Thyroid gland (tissue), 4 donors: ENCODE measurements at regions not wholly inside any gene's neighbourhood (a gene's known extent, or its start where the extent isn't known, plus 50 kb on each side); places are given as distances from the start of the nearest gene placed in this dataset.

Experiments used
- POLR2A ChIP-seq, 2 donors: fragments of 450-650 bp; IDR thresholded peaks; one replicate each; pipeline ENCODE4 v1.6.1; 2017; ENCODE audit warnings: antibody characterized with exemption in 2 of 2, mild to moderate bottlenecking in 2 of 2, moderate library complexity in 1 of 2
- TF ChIP-seq, protein P1 (sequence below), 6 experiments: fragments of 200-600 bp in 3 of 6; fragments of 450-650 bp in 3 of 6; sonication (generic) in 3 of 6; IDR thresholded peaks; one replicate each; pipeline ENCODE4 v1.5.1; 2016 to 2019; ENCODE audit warnings: antibody characterized with exemption in 6 of 6, mild to moderate bottlenecking in 2 of 6, inconsistent platforms in 1 of 6, moderate library complexity in 1 of 6

GRCh38 chr15:26451995-26452394 lies 320.9 kb downstream of the GABRB3 start:
- TF ChIP-seq POLR2A (IDR thresholded peaks at IDR 0.05) = no peak
- TF ChIP-seq, protein P1, sequence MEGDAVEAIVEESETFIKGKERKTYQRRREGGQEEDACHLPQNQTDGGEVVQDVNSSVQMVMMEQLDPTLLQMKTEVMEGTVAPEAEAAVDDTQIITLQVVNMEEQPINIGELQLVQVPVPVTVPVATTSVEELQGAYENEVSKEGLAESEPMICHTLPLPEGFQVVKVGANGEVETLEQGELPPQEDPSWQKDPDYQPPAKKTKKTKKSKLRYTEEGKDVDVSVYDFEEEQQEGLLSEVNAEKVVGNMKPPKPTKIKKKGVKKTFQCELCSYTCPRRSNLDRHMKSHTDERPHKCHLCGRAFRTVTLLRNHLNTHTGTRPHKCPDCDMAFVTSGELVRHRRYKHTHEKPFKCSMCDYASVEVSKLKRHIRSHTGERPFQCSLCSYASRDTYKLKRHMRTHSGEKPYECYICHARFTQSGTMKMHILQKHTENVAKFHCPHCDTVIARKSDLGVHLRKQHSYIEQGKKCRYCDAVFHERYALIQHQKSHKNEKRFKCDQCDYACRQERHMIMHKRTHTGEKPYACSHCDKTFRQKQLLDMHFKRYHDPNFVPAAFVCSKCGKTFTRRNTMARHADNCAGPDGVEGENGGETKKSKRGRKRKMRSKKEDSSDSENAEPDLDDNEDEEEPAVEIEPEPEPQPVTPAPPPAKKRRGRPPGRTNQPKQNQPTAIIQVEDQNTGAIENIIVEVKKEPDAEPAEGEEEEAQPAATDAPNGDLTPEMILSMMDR (IDR thresholded peaks at IDR 0.05) = no peak
